ENCODE measurements at regions not wholly inside any gene's neighbourhood (a gene's known extent, or its start where the extent isn't known, plus 50 kb on each side); places are given as distances from the start of the nearest gene placed in this dataset.

DNA sequence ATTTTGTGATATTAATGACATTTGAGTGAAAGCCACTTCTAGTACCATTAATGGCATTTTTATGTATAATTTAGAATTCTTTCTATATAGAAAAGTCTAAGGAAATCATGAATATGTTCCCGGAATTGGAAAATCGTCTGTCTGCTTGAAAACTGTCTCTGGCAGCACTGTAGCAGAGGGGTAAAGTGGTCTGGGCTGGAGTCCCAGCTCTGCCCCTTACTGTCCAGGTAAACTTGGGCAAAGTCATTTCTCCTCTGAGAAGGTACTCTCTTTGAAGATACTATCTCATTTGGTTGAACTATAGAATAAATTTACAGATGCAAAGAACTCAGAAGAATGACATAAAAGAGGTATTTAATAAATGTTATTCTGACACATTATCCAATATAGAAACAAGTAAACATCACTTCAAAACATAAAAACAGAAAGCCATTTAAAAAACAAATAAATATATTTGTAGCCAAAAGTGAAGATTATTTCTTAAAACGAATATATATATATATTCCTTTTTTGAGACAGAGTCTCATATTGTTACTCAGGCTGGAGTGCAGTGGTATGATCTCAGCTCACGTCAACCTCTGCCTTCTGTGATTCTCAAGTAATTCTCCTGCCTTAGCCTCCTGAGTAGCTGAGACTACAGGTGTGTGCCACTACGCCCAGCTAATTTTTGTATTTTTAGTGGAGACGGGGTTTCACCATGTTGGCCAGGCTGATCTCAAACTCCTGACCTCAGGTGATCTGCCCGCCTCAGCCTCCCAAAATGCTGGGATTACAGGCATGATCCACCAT is 149.8 kb upstream of the ITGA4 start:
- DNase-seq, result no peak

DNA sequence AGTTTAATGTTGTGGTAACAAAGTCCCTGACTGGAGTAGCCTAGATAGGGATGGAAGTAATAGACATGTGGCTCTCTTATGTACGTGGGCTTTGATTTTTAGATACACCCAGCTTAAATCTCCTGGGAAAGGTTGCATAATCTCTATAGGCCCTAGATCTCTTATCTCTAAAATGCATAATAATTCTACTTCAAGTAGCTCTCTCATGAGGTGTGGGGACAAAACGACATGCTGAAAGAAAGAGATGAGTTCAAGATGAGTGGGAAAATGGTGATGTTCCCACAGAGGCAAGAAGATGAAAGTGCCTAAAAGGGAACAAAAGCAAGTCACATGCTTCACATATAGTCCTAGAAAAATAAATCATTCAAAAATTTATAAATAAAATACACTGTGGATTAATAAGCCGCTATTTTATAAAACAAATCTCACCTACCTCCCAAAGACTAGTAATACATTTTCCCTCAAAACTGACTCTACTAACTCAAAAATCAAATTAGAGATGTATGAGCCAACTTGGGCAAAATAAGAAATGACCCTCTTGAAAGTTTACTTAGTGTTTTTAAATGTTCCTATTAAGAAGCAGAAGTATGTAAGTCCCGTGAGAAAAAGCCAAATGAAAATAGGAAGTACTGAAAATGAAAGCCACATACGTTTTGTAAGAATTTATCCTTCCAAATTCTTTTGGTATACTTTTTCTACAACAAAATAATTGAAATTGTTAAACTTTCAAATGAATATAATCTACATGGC is 148.2 kb upstream of the ITGA4 start:
- DNase-seq, result no peak

DNA sequence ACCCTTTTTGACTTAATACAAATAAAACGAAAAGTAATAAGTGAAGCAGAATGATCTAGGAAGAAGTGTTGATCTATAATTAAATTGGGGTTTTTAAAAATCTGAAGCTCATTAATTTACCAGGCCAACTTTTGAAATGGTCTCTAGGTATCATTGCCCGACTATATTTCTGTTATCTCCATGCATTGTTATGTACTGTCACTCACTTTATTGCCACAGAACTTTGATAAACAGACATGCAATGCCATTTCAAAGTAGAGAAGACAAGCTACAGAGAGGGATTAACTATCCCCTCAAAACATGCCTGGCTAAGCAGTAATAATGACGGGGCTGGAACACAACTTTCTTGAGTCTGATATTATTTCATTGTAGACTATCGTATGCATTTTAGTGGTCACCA is 147.6 kb upstream of the ITGA4 start:
- DNase-seq, result peak; percentile 14

DNA sequence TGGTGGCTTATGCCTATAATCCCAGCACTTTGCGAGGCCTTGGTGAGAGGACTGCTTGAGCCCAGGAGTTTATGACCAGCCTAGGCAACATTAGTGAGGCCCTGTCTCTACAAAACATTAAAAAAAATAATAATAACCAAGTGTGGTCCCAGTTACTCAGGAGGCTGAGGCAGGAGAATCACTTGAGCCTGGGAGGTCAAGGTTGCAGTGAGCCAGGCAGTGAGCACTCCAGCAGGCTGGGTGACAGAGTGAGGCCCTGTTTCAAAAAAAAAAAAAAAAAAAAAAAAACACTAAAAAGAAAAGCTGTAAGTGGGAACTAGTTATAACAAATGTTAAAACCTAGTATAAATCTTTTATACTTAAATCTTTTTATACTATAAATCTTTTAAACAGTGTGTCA is 146.2 kb upstream of the ITGA4 start:
- no peak for DNase-seq

DNA sequence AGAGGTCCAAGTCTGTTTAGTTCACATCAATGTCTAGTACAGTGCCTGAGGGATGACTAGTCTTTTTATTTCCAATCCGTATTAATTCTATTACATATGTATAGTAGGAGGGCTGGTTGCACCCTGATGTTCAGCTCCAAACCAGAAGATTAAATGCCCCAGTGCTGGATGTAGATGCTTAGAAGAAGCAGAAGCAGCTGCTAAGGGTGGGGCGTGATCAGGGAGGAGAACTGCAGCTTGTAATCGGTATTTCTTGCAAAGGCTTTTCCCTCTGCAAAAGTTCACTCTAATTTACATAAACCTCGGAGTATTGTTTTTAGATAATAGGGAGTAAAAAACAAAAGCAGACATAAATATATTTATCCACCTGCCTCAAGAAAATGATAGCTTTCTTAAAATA is 145.3 kb upstream of the ITGA4 start:
- DNase-seq, result no peak

DNA sequence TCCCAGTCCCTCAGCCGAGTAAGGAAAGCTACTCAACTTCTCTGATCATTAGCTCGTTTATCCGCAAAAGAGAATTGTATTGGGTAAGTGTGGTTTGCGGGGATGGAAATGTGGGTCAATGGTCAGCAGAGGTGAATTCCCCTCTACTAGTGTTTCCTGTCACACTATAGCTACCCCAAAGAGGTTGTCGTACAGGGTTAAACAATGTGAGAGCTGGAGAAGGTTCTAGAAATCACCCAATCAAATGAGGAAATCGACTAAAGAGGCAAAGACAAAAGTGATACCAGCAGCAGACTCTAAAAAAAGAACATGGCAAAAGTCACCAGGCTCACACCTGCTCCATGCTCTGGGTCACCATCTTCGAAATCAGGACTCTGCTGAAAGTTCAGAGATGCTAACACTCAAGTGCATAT is 144.7 kb upstream of the ITGA4 start:
- DNase-seq, result no peak

DNA sequence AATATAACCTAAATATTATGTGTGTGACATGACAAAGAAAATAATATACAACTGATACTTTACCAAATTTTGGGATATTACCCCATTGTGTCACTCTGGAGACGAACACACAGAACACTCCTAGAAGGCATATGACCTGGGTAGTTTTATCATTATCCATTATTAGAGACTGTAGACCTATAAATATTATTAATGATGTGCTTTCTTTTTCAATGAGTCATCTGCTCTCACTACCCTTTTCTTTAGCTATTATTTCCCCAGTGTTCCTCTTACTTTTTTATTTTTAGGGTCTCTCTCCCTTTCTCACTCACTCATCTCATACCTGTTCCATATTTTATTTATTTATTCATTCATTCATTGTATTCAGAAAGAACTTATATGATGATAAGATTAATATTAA is 143.3 kb upstream of the ITGA4 start:
- no peak for DNase-seq

DNA sequence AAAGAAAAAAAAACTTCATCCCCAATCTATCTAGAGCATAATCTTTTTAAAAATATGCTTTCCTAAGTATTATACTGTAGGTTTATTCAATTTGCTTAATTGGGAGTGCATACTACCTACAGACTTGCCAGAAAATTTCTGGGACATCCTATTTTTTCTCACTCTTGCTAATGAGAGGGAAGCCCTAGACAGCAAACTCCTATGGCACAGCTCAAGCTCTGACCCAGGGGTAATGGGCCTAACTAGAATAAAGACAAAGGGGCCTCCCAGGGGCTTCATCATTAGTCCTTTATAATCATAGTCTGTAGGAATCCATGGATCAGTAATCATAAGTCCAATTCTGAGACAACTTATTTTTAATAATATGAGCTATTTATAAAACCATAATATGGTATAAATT is 142.6 kb upstream of the ITGA4 start:
- DNase-seq, result peak; percentile 62

DNA sequence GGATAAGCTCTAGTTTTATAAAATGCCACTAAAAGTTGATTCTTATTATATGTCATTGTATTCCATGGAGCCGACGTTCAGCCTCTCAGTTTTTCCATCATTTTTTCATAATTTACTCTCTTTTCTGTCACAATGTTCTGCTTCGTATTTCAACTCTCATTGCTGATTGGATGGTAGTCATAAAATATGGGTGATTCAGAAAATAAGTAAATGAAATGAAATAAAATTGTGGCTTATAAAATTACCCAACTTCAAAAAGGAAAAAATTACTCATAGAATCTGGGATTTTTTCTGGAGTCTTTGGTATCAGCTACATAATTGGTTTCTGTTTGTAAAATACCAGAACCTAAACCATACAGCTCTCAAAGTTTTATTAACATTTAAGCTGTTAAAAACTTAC is 139.7 kb upstream of the ITGA4 start:
- DNase-seq, result no peak

DNA sequence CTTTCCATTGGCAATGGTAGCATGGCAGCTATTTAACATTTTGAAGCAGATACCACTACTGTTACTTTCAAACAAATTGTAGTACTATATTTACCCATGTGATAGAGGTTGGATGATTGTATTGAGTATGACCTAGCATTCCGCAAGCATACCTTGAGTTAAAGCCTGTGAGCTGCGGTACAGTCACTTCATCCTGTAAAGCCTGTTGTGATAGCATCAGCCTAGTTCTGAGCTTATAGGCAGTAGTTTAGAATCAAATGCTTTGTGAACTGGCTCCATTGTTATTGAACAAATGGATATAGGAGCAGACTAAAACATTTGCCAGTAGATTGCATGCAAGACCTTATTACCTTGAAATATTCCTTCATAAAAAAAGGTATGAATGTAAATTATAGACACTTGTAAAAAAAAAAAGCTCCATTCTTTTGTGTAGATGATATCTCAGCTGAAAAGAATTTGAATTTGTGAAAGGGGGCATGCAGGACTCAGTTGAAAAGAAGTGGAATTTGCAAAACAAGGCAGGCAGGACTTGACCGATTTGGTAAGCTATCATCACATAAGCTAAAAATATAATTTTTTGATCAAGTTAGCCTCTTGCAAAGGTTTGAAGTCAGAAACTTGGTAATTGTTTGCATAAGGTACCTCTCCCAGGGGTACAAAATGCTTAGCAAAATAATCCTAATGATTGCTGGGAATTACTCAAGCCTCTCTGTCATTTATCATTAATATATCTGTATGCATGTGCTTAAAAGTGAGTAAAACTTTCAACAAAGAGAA is 138.5 kb upstream of the ITGA4 start:
- DNase-seq, result no peak

DNA sequence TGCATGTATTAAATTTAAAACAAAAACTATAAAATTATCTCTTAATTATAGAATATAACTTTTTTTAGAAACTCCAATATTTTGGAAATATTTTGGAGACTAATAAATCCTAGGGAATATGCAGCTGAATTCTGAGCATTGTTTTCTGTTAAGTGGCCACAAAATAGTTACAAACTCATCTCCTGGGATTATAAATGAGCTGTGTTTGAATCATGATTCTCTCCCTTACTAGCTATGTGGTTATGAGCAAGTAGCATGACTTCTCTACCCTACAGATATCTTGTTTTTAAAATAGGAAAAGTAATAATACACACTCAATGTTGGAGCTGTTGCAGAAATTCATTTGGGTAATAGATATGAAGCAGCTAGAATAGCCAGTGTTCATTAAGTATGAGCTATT is 137.9 kb upstream of the ITGA4 start:
- no peak for DNase-seq

DNA sequence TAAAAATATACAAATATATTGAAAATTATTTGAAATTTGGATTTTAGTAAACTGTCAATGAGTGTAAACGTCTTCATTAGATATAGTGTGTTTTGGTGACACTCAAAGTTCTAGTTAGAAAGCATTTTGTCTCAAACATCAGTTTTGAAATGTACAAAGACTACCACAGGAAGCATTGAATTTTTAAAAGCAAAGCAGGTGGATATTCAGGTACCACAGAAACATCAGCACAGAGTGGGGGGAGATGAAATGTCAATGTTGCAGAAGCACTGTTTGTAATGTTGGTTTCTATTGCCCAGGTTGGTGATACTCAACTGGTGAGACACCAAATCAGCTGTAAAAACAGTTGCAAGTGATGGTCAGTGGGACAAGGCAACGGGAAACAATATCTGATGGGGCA is 136.5 kb upstream of the ITGA4 start:
- no peak for DNase-seq

DNA sequence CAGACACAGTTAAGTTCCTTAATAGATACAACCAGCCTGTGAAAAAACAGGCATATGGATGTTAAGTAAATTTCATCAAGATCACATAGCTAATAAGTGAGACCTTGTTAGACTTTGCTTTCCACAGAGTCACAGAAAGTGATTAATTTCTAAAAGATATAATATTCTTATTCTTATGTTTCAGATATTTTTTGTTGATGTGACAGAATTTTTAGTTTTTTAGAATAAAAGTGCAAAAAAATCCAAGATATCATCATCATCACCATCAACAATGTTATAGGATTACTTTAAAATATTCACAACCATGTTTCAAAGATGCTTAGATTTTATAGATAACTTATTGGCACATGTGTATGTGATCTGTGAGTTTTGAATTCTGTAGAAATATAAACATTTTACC is 132.3 kb upstream of the ITGA4 start:
- no peak for DNase-seq

DNA sequence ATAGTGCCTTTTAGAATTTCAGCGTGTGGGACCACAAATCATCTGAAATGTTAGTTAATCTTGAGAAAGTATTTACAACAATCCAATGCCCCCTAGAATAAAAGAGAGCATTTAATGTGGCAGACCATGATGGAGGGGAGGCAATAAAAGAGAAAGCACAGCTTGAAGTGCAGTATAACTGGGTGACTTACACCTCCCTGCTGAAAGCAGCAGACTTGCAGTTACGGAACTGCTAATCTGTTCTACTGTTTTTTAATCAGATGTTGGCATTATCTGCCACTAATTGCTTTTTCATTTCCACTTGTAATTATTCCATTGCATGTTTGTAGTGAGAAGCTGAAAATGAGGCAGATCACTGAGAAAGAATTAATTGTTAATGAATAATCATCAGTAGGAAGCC is 130.5 kb upstream of the ITGA4 start:
- DNase-seq, result no peak

DNA sequence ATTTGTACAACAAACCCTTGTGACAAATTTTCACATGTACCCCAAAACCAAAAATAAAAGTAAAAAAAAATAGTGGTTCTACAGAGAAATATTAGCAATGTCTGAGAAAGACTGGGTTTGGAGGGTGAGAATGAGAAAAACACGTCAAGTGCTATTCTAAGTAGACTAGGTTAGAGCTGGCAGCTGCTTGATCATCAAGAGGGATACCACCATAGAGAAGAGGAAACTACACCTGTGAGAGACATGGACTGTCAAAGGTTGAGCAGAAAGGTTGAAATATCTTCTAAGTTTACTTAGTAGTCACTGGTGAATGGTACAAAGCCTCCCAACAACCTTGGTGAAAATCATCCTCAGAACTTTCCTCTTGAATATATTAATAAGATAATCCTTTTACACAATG is 126.9 kb upstream of the ITGA4 start:
- no peak for DNase-seq

DNA sequence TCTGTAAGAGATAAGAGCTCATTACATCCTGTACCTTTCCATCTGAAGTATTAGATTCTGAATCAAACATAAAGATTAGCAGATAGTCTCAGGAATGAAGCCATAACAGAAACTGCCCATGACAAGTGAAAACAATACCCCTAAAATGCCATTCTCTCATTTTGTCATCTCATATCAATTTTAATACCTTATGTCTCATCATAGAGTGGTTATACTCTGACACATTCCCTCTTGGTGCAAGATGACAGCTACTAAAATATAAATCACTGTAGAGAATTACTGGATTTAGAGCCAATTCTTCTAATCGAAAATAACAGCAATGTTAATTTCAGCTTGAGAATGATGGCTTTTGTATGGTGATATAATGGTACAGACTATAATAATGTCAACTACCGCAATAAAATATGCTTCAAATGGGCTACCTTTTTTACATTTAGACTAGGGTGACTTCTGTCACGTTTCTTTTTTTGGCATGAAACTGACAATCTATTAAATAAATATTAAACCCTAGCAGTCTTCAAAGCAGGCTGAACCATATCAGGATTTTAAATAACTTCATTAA is 125.1 kb upstream of the ITGA4 start:
- no peak for DNase-seq

DNA sequence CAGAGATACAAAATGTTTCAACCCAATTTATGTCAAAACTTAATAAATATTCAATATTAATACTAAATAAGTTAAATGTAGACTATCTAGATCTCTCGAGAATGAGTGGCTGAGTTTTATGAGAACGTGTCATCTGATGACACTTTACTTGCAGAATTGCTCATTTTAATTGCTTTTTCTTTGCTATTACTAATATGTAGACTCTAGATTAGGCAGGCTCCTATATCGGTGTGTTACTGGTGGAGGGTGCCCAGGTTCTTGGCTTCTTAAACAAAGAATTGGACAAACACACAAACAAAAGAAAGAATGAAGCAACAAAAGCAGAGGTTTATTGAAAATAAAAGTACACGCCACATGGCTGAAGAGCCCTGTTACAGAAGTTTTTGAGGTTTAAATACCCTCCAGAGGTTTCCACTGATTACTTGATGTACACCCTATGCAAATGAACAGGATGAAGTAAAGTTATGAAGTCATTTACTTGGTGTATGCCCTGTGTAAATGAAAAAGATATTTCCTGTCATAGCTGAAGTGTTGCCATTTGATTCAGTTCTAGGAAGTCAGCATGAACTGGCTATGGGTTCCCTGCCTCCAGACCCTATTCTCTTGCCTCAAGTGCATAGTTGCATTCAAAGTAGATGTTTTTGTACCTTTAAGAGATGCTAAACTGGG is 122.9 kb upstream of the ITGA4 start:
- DNase-seq, result no peak

DNA sequence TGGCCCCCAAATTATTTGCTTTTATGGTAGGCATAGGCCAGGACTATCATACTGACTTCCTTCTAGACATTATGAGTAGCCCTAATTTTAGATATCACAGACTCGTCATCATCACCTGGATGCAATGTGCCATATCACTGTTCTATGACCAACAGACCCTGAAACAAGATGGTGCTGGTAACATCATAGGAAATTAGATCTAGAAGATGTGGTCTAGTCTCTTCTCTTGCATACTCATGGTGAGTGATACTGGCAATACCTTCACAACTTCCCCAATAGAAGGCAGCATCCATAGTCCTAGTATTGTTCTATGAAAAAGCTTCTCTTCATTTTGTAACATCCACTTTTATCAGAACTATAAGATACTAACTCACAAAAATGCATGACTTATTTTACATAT is 116.3 kb upstream of the ITGA4 start:
- no peak for DNase-seq

DNA sequence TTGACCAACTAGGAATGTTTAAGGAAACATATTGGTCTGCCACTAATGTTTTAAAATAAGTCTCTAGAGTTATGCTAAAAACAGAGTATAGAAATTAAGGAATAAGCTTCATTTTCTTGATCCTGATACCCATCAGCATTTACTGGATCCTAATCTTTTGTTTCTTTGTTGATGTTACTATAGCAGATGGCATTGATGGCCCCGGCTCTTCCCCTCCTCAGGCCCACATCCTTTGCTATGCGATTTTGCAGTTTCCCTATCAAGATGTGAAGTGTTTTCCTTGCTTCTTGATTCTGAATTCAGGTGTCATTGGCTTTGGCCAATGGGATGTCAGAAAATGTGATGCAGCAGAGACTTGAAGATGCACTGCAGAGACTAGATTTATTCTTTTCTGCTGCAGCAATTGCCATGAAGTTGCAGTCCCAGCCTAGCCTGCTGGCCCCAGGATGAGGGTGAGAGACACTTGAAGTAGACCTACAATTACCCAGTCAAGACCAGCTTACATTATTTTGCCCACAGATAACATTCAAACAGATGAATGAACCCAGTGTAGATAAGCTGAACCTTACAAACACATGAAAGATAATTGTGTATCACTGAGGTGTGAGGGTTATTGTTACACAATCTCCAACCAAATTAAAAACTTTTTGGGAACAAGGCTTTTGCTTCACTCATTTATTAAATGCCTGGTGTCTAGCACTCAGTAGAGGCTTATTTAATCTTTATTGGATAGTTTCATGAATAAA is 115.2 kb upstream of the ITGA4 start:
- no peak for DNase-seq

DNA sequence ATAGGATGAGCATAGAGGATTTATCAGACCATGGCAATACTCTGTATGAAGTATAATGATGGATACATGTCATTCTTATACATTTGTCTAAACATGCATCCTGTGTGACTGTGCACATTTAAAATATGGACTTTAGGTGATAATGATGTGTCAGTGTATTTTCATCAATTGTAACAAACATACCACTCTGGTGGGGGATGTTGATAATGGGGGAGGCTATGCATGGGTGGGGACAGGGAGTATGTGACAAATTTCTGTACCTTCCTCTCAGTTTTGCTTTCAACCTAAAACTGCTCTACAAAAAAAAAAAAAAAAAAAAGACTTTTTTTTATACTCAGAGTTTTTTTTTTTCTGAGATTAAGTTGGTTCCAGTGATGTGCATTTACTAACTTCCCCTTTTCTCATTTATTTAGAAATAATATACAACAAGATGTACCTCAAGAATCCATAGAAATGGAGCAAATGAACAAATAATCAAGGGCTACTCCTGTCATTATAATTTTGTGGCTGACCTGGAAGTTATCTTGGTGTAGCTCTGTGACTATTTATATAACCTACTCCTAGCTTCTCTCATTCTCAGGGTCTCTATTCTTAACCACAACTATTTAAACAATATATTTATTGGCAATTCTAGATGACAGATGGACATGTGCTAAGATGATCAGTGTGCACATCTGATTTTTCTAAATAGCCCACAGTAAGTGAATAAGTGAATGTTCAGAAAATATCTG is 108.9 kb upstream of the ITGA4 start:
- DNase-seq, result no peak

DNA sequence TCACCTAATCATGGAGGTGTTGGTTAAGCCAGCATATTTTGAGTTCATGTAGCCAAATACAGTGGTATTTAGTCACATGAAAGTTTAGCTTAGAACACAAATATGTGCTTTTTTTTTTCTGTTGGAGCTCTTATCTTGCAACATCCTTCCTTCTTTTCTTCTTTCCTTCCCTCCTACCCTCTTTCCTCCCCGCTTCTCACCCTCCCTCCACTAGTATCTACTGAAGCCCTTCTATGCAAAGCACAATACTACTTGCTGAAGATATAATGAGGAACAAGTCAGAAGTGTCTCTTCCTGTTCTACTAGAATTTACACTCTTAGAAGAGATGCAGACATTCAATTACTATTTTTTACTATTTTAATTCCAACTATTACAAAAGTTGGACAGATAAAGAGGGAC is 105.0 kb upstream of the ITGA4 start:
- DNase-seq, result no peak

DNA sequence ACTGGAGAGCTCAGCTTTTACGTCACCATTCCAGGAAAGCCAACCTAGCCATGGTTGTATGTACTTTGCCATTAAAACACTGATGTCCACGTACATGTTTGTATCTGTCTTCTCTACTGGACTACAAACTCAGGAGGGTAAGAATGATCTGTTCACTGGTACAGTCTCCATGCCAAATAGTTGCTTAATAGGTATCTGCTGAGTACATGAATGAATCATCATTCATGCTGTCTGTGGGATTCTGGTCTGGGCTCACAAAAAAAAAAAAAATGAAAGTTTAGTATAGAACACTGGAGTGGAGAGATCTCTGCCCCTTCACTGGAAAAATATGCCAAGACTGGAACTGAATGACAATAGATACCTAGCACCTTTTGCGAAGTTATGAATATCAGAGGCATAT is 102.6 kb upstream of the ITGA4 start:
- DNase-seq, result no peak
